Activated naive CD4-positive, alpha-beta T cell treated with anti-CD3 and anti-CD28 coated beads for 36 hours (primary cell): ENCODE measurements at regions not wholly inside any gene's neighbourhood (a gene's known extent, or its start where the extent isn't known, plus 50 kb on each side); places are given as distances from the start of the nearest gene placed in this dataset.

Source experiments
- CTCF ChIA-PET: fragments of 350-600 bp; sonication (Branson Sonifier 250); formaldehyde crosslinking; loops from one replicate; lab custom pipeline; 2021; ENCODE audit warnings: antibody characterized with exemption; lab: Charles Lee
- DNase-seq: peaks from one replicate; pipeline ENCODE4 v3.0.0-alpha.2; 2020
- H3K27ac Mint-ChIP-seq: one replicate; pipeline ENCODE4 v1.8.0; 2021; ENCODE audit warnings: mild to moderate bottlenecking, mixed read lengths
- H3K27me3 Mint-ChIP-seq: one replicate; pipeline ENCODE4 v1.8.0; 2021; ENCODE audit warnings: low read depth, mixed read lengths
- H3K36me3 Mint-ChIP-seq: one replicate; pipeline ENCODE4 v1.8.0; 2021; ENCODE audit warnings: low read depth, mixed read lengths
- H3K4me1 Mint-ChIP-seq: one replicate; pipeline ENCODE4 v1.8.0; 2021; ENCODE audit warnings: low read depth, mixed read lengths
- H3K4me3 Mint-ChIP-seq: one replicate; pipeline ENCODE4 v1.8.0; 2021; ENCODE audit warnings: mild to moderate bottlenecking, moderate library complexity, mixed read lengths
- H3K9me3 Mint-ChIP-seq: one replicate; pipeline ENCODE4 v1.8.0; 2021; ENCODE audit warnings: mixed read lengths
- intact Hi-C: fragments of 100-400 bp; cut with micrococcal nuclease; formaldehyde crosslinking; loops from one replicate; pipeline ENCODE4 v1.15.1; 2023

DNA sequence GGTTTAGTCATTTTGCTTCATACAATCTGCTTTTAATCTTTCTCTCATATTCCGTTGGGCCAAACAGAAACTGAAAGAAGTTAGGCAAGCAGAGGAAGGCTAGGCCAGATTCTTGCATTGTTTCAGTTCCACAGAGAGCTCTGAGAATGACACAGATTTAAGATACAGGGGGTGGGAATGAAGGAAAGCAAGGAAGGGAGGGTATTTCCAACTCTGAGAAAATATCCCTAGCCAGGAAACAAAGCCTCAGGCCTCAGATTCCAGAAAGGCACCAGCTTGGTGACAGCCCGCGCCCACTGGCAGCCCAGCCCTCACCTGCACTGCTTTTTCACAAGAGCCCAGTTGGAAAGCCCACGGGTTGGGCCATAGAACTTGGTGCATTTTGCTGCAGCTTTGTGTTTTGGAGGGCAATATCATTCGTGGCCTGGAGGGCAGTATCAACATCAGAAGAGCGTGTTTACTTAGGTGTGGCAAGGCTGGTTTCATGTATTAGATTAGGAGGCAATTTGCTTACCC lies 63.5 kb downstream of the ENC1 start:
- Mint-ChIP-seq H3K4me1 (peaks cover 36% of the 10 kb centered on the region), H3K9me3 (no peaks in the 10 kb centered on the region), H3K36me3 (no peaks in the 10 kb centered on the region), H3K4me3 (no peak overlapping the region), H3K27ac (no peak overlapping the region), H3K27me3 (peaks cover 1% of the 10 kb centered on the region)
- peak; percentile 13 for DNase-seq
- intact Hi-C loops = loop anchor here (2.0 to 10.0 kb wide), 4 partner anchors 258 to 935 kb away; partner anchors contain the start of genes ANKRD31, CERT1 and POLK
- CTCF ChIA-PET = interaction anchor here (1.0 kb wide), 1 partner anchor 56 kb away, joined by 3 read pairs; no protein-coding TSS in a partner anchor

GRCh38 chr5:74575741-74576538 lies 64.6 kb downstream of the ENC1 start:
- H3K9me3 Mint-ChIP-seq = no peaks in the 10 kb centered on the region
- H3K27ac Mint-ChIP-seq = peak overlapping the region; percentile 80
- H3K27me3 Mint-ChIP-seq = peaks cover 2% of the 10 kb centered on the region
- CTCF ChIA-PET = interaction anchor here (1.0 to 1.6 kb wide), 2 partner anchors 10 to 14 kb away, joined by 4 read pairs; no protein-coding TSS in a partner anchor
- intact Hi-C loops = loop anchor here (1.0 to 10.0 kb wide), 5 partner anchors 55 to 936 kb away; partner anchors contain the start of genes ANKRD31, CERT1 and POLK
- H3K4me3 Mint-ChIP-seq = no peak overlapping the region
- no peaks in the 10 kb centered on the region for H3K36me3 Mint-ChIP-seq
- peak; percentile 39 for DNase-seq
- peaks cover 33% of the 10 kb centered on the region for H3K4me1 Mint-ChIP-seq

GRCh38 chr5:74570250-74570649 lies 70.3 kb downstream of the ENC1 start:
- Mint-ChIP-seq H3K4me1 (peaks cover 9% of the 10 kb centered on the region), H3K9me3 (peaks cover 4% of the 10 kb centered on the region), H3K4me3 (no peak overlapping the region), H3K36me3 (no peaks in the 10 kb centered on the region), H3K27me3 (peaks cover 2% of the 10 kb centered on the region), H3K27ac (no peak overlapping the region)
- no peak for DNase-seq
- intact Hi-C loops = loop anchor here (10.0 kb wide), 1 partner anchor 665 kb away; the partner anchor contains the start of gene ANKRD31
- CTCF ChIA-PET = interaction anchor here (2.6 kb wide), 1 partner anchor 70 kb away, joined by 5 read pairs; the partner anchor contains the start of gene ENC1

DNA sequence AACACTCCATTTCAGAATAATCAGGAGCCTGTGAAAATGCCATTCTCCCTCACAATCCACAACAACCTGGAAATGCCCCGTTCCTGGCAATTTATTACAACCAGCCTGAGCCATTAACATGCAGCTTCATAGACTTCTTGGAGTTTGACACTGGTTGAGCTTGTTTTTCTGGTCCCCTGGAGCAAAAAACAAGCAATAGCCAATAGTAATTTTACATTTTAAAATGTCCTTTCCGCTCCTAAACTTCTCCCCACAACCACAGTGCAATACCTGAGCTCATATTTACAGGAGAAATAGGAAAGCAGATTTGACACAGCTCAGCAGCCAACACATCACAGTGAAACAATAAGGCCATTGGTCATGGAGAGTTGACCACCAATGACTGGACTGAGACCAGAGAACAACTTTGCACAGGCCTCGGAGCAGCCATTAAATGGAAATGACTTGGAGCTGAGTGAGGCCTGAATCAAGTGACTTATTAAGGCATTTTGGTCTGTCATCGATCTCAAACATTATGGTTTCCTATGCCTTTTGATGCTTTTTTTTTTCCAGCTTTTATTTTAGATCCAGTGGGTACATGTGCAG lies 73.0 kb downstream of the ENC1 start:
- no peak for DNase-seq
- CTCF ChIA-PET = interaction anchor here (1.0 kb wide), 1 partner anchor 27 kb away, joined by 5 read pairs; no protein-coding TSS in a partner anchor
- intact Hi-C loops = no loop called here
- Mint-ChIP-seq H3K27ac (no peak overlapping the region), H3K27me3 (peaks cover 2% of the 10 kb centered on the region), H3K9me3 (peaks cover 4% of the 10 kb centered on the region), H3K36me3 (no peaks in the 10 kb centered on the region), H3K4me3 (no peak overlapping the region), H3K4me1 (peaks cover 9% of the 10 kb centered on the region)

DNA sequence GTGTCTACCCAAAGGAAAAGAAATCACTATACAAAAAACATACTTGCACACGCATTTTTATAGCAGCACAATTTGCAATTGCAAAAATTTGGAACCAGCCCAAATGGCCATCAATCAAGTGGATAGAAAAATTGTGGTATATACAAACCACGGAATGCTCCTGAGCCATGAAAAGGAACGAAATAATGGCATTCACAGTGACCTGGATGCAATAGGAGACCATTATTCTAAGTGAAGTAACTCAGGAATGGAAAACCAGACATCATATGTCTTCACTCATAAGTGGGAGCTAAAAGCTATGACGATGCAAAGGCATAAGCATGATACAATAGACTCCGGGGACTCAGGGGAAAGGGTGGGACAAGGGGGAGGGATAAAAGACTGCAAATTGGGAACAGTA lies 78.4 kb downstream of the ENC1 start:
- CTCF ChIA-PET = interaction anchor here (0.7 to 1.6 kb wide), 2 partner anchors 14 to 272 kb away, joined by 3 to 4 read pairs; no protein-coding TSS in a partner anchor
- Mint-ChIP-seq H3K4me3 (no peak overlapping the region), H3K27me3 (peaks cover 5% of the 10 kb centered on the region), H3K36me3 (no peaks in the 10 kb centered on the region), H3K9me3 (no peaks in the 10 kb centered on the region), H3K4me1 (no peaks in the 10 kb centered on the region), H3K27ac (no peak overlapping the region)
- intact Hi-C loops = no loop called here
- no peak for DNase-seq

GRCh38 chr5:74560245-74560644 lies 80.3 kb downstream of the ENC1 start:
- CTCF ChIA-PET = no interaction called here
- DNase-seq = no peak
- peaks cover 5% of the 10 kb centered on the region for H3K27me3 Mint-ChIP-seq
- no peaks in the 10 kb centered on the region for H3K9me3 Mint-ChIP-seq
- H3K4me3 Mint-ChIP-seq = no peak overlapping the region
- no peaks in the 10 kb centered on the region for H3K36me3 Mint-ChIP-seq
- intact Hi-C loops = no loop called here
- H3K4me1 Mint-ChIP-seq = no peaks in the 10 kb centered on the region
- no peak overlapping the region for H3K27ac Mint-ChIP-seq

DNA sequence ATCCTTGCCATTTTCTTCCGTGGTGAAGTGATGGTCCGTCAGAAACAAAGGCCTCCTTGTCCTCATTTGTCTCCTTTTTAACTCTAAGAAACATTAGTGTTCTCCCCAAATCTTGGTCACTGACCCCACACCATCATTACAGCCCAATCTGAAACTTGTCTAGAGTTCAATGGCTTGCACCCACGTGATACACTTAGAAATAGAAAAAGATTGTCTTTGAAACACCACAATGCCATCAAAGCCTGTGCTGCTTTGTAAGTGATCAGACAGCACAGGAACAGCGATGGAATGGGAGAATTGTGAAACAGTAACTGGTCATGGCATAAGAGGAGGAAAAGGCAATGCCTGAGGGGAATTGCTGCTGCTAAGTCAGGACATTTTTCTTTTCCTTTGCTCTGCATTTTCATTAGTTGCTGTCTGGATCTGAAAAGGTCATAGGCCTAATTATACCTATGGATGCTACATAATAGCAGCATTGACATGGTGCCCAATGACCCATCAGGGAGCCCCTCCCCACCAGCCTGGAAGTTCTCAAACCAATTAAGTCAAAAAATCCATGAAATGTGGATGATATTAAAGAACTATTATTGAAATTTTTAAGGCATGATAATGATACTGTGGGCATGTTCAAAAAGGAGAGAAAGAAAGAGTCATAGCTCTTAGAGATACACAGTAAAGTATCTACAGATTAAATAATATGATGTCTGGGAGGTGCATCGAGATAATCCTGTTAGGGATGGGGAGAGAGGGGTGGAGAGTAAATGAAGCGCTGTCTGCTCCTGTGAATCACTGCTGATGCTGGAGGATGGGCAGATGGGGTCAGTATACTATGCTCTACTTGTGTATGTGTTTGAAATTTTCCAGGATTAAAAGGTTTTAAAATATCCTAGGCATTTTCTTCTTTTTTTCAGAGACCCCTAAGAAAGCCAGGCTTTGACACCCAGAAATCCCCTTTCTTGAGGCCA lies 83.6 kb downstream of the ENC1 start:
- intact Hi-C loops = no loop called here
- peaks cover 4% of the 10 kb centered on the region for H3K9me3 Mint-ChIP-seq
- no peak for DNase-seq
- CTCF ChIA-PET = no interaction called here
- H3K27ac Mint-ChIP-seq = no peak overlapping the region
- H3K36me3 Mint-ChIP-seq = no peaks in the 10 kb centered on the region
- H3K4me1 Mint-ChIP-seq = no peaks in the 10 kb centered on the region
- H3K4me3 Mint-ChIP-seq = no peak overlapping the region
- peaks cover 4% of the 10 kb centered on the region for H3K27me3 Mint-ChIP-seq

- Mint-ChIP-seq H3K9me3 (peaks cover 4% of the 10 kb centered on the region), H3K36me3 (no peaks in the 10 kb centered on the region), H3K27me3 (peaks cover 2% of the 10 kb centered on the region), H3K27ac (no peak overlapping the region), H3K4me1 (no peaks in the 10 kb centered on the region), H3K4me3 (no peak overlapping the region)
- intact Hi-C loops = no loop called here
- CTCF ChIA-PET = no interaction called here
- DNase-seq = no peak
Measured at GRCh38 chr5:74556006-74556405, 84.5 kb downstream of the ENC1 start.

GRCh38 chr5:74552101-74552500 lies 88.4 kb downstream of the ENC1 start:
- DNase-seq = no peak
- H3K4me3 Mint-ChIP-seq = no peak overlapping the region
- H3K27me3 Mint-ChIP-seq = no peaks in the 10 kb centered on the region
- H3K27ac Mint-ChIP-seq = no peak overlapping the region
- intact Hi-C loops = no loop called here
- peaks cover 4% of the 10 kb centered on the region for H3K9me3 Mint-ChIP-seq
- CTCF ChIA-PET = no interaction called here
- H3K4me1 Mint-ChIP-seq = peaks cover 5% of the 10 kb centered on the region
- no peaks in the 10 kb centered on the region for H3K36me3 Mint-ChIP-seq

DNA sequence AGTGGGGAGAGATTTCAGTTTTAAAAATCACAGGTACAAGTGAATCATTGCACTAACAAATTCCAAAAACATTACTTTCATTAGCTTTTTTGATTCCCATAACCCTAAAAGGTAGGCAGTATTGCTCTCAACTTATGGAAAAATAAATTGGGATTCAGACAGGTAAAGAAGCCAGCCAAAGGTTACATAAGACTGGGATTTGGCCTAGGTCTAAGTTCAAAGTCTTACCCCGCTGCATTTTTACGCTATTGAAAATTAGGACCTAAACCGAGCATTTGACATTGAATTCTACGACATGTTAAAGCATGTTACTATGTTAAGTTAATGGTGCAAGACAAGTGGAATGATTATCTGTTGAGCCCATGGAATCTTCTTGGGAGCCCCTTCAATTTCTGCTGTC lies 89.6 kb downstream of the ENC1 start:
- intact Hi-C loops = no loop called here
- peaks cover 5% of the 10 kb centered on the region for H3K4me1 Mint-ChIP-seq
- CTCF ChIA-PET = no interaction called here
- DNase-seq = no peak
- no peak overlapping the region for H3K4me3 Mint-ChIP-seq
- H3K36me3 Mint-ChIP-seq = no peaks in the 10 kb centered on the region
- H3K9me3 Mint-ChIP-seq = peaks cover 4% of the 10 kb centered on the region
- H3K27me3 Mint-ChIP-seq = no peaks in the 10 kb centered on the region
- H3K27ac Mint-ChIP-seq = no peak overlapping the region

GRCh38 chr5:74549384-74549783 lies 91.1 kb downstream of the ENC1 start:
- Mint-ChIP-seq H3K4me3 (no peak overlapping the region), H3K27me3 (no peaks in the 10 kb centered on the region), H3K4me1 (peaks cover 5% of the 10 kb centered on the region), H3K36me3 (no peaks in the 10 kb centered on the region), H3K27ac (no peak overlapping the region), H3K9me3 (peaks cover 4% of the 10 kb centered on the region)
- DNase-seq = no peak
- intact Hi-C loops = no loop called here
- CTCF ChIA-PET = interaction anchor here (0.6 kb wide), 1 partner anchor 9 kb away, joined by 3 read pairs; no protein-coding TSS in a partner anchor
